Mesothelial cell of epicardium (in vitro differentiated cells): ENCODE measurements at regions not wholly inside any gene's neighbourhood (a gene's known extent, or its start where the extent isn't known, plus 50 kb on each side); places are given as distances from the start of the nearest gene placed in this dataset.

Experiments used
- DNase-seq, 2 experiments: peaks; one replicate each; pipeline ENCODE4 v3.0.0; 2021; ENCODE audit warnings: low spot score in 2 of 2; ENCODE audit not compliant: unreplicated experiment in 2 of 2
- H3K27ac Mint-ChIP-seq: 2 replicates; pipeline ENCODE4 v1.8.0; 2021; ENCODE audit warnings: mixed read lengths
- H3K27me3 Mint-ChIP-seq: 2 replicates; pipeline ENCODE4 v1.8.0; 2021; ENCODE audit warnings: low read depth, mixed read lengths
- H3K36me3 Mint-ChIP-seq: 2 replicates; pipeline ENCODE4 v1.8.0; 2021; ENCODE audit warnings: mixed read lengths
- H3K4me1 Mint-ChIP-seq: 2 replicates; pipeline ENCODE4 v1.8.0; 2021; ENCODE audit warnings: mixed read lengths
- H3K4me3 Mint-ChIP-seq: 2 replicates; pipeline ENCODE4 v1.8.0; 2021; ENCODE audit warnings: mild to moderate bottlenecking, moderate library complexity, mixed read lengths
- H3K9me3 Mint-ChIP-seq: 2 replicates; pipeline ENCODE4 v1.8.0; 2021; ENCODE audit warnings: mixed read lengths
- TF ChIP-seq, protein P1 (sequence below): fragments of 200-600 bp; sonication (generic); IDR thresholded peaks from one replicate; pipeline ENCODE4 v1.5.0; 2021; ENCODE audit warnings: antibody characterized with exemption; ENCODE audit not compliant: unreplicated experiment

DNA sequence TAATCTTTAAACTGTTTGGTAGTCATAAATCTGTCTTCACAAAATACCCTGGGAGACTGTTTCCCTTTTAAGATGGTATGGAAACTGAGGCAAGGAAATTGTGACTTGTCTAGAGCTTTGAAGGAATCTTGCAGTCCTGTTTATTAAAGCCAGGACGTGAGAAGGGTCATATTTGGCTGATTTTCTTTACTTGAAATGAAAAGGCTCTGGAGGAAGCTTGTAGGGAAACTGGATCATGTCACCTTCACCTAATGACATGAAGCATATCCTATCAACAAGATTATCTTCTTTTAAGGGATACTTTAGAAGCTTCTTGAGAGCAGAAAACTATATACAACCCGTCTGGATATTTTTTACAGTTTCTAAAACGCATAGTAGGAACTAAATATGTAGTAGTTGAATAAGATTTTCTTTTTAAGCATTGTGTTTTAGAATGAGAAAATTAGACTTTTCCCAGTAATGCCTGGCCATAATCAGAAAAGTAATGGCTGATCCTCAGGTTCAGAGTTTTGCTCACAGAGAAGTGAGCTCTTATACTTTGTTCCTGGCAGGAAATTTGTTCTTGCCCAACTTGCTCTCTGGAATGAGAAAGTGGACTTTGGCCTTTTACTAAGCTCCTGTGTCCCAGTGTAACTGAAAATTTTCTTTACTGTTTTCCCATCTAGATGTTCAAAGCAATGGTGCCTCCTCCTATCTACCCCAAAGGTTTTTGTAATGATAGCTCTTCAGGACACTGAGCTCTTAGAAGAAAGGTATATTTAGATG is 136.8 kb upstream of the AFF2 start:
- TF ChIP-seq, protein P1, sequence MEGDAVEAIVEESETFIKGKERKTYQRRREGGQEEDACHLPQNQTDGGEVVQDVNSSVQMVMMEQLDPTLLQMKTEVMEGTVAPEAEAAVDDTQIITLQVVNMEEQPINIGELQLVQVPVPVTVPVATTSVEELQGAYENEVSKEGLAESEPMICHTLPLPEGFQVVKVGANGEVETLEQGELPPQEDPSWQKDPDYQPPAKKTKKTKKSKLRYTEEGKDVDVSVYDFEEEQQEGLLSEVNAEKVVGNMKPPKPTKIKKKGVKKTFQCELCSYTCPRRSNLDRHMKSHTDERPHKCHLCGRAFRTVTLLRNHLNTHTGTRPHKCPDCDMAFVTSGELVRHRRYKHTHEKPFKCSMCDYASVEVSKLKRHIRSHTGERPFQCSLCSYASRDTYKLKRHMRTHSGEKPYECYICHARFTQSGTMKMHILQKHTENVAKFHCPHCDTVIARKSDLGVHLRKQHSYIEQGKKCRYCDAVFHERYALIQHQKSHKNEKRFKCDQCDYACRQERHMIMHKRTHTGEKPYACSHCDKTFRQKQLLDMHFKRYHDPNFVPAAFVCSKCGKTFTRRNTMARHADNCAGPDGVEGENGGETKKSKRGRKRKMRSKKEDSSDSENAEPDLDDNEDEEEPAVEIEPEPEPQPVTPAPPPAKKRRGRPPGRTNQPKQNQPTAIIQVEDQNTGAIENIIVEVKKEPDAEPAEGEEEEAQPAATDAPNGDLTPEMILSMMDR: no peak
- H3K27ac Mint-ChIP-seq: no peak overlapping the region
- H3K4me1 Mint-ChIP-seq: no peaks in the 10 kb centered on the region
- H3K36me3 Mint-ChIP-seq: no peaks in the 10 kb centered on the region
- H3K9me3 Mint-ChIP-seq: peaks cover 17% of the 10 kb centered on the region
- no peak for DNase-seq
- no peak overlapping the region for H3K4me3 Mint-ChIP-seq
- no peaks in the 10 kb centered on the region for H3K27me3 Mint-ChIP-seq

DNA sequence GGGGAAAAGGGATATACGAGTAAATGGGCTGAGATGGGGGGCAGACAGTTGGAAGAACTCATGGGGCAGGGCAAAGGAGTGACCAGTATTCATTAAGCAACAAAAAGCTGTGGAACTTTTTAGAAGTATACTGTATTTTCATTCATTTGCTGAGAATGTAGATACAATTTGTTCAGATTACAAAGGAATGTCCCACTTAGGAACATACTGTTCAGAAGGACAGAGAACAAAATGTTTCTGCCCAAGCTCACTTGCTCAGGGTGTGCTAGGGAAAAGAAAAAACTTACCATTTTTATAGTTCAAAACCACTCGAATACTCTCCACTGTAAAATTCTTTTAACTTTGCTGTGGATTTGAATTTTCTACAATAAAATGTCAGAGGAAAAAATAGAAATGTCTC is 135.2 kb upstream of the AFF2 start:
- Mint-ChIP-seq H3K27me3 (no peaks in the 10 kb centered on the region), H3K27ac (no peak overlapping the region), H3K9me3 (peaks cover 18% of the 10 kb centered on the region), H3K36me3 (no peaks in the 10 kb centered on the region), H3K4me1 (no peaks in the 10 kb centered on the region), H3K4me3 (no peak overlapping the region)
- no peak for DNase-seq
- TF ChIP-seq, protein P1: no peak

DNA sequence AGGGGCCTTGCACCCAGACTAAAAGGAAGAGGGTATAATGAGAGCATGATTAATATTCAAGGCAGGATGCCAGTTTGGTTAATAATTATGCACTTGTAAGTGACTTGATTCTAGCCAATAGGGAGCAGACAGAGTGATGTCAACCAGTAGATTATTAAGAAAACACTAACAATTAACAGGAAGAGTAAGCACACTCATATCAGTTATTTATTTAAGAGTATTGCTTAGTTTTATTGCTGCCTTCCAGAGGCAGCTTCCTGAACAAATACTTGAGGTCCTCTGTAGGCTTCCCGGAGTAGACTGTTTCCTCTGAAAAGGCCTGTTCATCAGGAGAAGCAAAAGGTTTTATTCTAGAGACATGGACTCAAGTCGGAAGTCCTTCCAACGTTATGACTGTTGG is 129.1 kb upstream of the AFF2 start:
- Mint-ChIP-seq H3K4me3 (no peak overlapping the region), H3K27ac (no peak overlapping the region), H3K9me3 (peaks cover 39% of the 10 kb centered on the region), H3K4me1 (no peaks in the 10 kb centered on the region), H3K36me3 (no peaks in the 10 kb centered on the region), H3K27me3 (no peaks in the 10 kb centered on the region)
- TF ChIP-seq, protein P1: no peak
- DNase-seq: no peak

DNA sequence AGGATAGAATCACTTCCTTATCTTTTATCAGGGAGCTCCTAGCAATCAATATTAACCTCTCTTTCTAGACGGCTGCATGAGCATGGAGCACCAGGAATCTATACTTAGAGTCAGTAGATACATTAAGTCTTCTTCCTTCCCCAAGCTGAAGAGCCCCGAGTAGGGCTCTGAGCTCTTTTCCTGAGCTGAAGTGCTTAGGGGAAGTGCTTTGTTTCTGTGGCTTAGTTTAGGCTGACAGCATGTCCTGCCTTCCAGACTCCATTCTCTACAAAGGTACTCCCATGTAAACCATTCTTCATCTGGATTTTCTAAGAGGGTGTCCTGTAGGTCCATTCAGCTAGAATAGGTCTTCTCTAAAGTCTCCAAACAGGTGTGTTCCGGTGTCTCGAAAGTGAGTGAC is 127.5 kb upstream of the AFF2 start:
- Mint-ChIP-seq H3K27me3 (no peaks in the 10 kb centered on the region), H3K4me1 (no peaks in the 10 kb centered on the region), H3K27ac (no peak overlapping the region), H3K4me3 (no peak overlapping the region), H3K36me3 (no peaks in the 10 kb centered on the region), H3K9me3 (peaks cover 38% of the 10 kb centered on the region)
- TF ChIP-seq, protein P1: no peak
- no peak for DNase-seq

DNA sequence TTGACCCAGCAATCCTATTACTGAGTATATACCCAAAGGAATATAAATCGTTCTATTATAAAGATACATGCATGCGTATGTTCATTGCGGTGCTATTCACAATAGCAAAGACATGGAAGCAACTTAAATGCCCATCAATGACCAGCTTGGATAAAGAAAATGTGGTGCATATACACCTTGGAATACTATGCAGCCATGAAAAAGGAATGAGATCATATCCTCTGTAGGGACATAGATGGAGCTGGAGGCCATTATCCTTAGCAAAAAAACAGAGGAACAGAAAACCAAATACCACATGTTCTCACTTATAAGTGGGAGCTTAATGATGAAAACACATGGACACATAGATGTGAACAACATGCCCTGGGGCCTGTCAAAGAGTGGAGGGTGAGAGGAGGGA is 124.1 kb upstream of the AFF2 start:
- no peaks in the 10 kb centered on the region for H3K36me3 Mint-ChIP-seq
- peaks cover 36% of the 10 kb centered on the region for H3K9me3 Mint-ChIP-seq
- H3K4me3 Mint-ChIP-seq: no peak overlapping the region
- DNase-seq: no peak
- H3K4me1 Mint-ChIP-seq: no peaks in the 10 kb centered on the region
- H3K27me3 Mint-ChIP-seq: no peaks in the 10 kb centered on the region
- H3K27ac Mint-ChIP-seq: no peak overlapping the region
- TF ChIP-seq, protein P1: no peak
